Tibial nerve (tissue), 3 donors: ENCODE measurements at regions not wholly inside any gene's neighbourhood (a gene's known extent, or its start where the extent isn't known, plus 50 kb on each side); places are given as distances from the start of the nearest gene placed in this dataset.

Source experiments
- POLR2A ChIP-seq, 2 donors: fragments of 450-650 bp; IDR thresholded peaks; one replicate each; pipeline ENCODE4 v1.6.1; 2017; ENCODE audit warnings: antibody characterized with exemption in 2 of 2, mild to moderate bottlenecking in 2 of 2, moderate library complexity in 2 of 2
- TF ChIP-seq, protein P1 (sequence below), 5 experiments: fragments of 200-600 bp in 3 of 5; fragments of 450-650 bp in 2 of 5; sonication (generic) in 3 of 5; IDR thresholded peaks; one replicate each; pipeline ENCODE4 v1.5.1; 2016 to 2019; ENCODE audit warnings: antibody characterized with exemption in 5 of 5, mild to moderate bottlenecking in 3 of 5, moderate library complexity in 2 of 5

DNA sequence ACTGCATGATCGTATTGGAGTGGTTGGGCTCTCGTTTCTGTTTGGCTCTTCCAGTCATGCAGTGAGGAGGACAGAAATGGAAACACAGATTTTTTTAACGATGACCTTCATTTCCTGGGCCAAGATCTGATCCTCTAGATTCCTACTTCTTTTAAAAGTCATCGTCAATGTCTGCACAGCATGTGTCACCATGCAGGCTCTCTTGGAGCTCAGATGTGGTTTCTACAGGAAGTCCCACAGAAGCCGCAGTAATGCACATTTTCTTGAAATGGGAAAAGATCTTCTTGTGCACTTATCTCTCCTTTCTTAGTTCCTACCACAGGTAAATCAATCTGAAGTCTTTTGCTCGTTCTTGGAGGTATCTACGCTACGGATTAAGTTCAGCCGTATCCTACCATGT lies 626.9 kb downstream of the EFNB2 start:
- no peak for TF ChIP-seq POLR2A (IDR thresholded peaks at IDR 0.05)
- TF ChIP-seq, protein P1, sequence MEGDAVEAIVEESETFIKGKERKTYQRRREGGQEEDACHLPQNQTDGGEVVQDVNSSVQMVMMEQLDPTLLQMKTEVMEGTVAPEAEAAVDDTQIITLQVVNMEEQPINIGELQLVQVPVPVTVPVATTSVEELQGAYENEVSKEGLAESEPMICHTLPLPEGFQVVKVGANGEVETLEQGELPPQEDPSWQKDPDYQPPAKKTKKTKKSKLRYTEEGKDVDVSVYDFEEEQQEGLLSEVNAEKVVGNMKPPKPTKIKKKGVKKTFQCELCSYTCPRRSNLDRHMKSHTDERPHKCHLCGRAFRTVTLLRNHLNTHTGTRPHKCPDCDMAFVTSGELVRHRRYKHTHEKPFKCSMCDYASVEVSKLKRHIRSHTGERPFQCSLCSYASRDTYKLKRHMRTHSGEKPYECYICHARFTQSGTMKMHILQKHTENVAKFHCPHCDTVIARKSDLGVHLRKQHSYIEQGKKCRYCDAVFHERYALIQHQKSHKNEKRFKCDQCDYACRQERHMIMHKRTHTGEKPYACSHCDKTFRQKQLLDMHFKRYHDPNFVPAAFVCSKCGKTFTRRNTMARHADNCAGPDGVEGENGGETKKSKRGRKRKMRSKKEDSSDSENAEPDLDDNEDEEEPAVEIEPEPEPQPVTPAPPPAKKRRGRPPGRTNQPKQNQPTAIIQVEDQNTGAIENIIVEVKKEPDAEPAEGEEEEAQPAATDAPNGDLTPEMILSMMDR (IDR thresholded peaks at IDR 0.05), result no peak
